Astrocyte of the hippocampus (primary cell): ENCODE measurements at regions not wholly inside any gene's neighbourhood (a gene's known extent, or its start where the extent isn't known, plus 50 kb on each side); places are given as distances from the start of the nearest gene placed in this dataset.

Experiments
- DNase-seq: peaks from one replicate; pipeline ENCODE4 v3.0.0; 2011; ENCODE audit warnings: low read depth, low spot score

DNA sequence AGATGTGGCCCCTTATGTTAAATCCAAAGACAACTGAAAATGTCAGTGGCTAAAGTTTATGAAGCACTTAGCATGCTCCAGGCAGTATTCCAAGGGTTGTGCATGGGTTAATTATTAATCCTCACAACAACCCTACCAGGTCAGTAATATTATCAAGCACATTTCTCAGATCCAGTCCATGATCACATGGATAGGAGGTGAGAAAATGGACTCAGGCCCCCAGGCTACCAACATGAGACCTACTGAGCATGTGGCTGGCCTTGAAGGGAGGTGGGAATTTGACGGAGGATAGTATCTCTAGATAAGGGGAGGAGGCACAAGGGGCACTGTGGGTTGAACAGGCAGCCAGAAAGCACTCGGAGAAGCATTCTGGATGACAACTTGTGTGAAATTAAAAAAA lies 412.0 kb downstream of the MEIS1 start:
- no peak for DNase-seq

DNA sequence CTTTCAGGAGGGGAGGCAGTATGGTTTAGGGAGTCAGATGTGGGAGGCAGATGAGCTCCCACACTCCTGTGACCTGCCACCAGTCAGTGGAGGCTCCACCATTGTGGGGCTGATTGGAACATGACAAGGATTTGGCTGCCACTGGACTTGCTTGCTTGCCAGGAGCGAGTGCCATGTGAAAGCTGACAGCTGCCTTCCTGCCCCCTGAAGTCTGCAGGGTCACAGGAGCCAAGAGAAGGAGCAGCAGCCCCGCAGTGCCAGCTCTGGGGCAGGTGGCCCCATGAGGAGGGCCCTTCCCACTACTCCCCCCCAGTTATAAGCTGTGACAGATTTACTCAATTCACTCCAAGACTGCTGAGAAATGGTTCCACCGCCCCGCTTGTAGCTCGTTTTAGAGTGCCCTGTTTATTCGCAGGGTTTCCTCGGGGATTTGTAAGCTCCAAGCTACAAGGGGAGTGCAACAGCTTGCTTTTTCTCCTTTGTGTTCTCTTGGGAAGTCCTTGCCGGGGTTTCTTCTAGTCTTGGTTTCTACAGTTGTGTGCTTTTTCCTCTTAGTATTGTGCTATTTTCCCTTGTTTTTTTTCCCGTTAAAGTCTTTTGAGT lies 414.3 kb downstream of the MEIS1 start:
- no peak for DNase-seq

DNA sequence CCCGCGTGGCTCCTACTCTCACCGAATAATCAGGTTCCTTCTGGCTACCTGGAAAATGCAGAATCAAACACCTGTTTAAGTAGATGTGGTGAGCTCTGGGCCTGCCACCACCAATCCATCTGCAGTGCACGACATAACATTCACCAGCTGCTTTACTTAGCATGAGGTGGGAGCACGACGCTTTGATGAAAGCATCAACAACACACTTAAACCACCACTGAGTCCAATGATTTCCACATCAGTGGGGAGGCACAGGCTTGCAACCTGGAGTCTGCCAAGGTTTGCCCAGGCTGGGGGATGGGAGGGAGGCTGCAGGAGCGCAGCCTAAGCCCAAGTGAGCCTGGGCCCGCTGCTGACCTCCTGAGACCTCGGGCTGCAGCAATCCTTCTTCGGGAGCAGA lies 415.5 kb downstream of the MEIS1 start:
- no peak for DNase-seq

DNA sequence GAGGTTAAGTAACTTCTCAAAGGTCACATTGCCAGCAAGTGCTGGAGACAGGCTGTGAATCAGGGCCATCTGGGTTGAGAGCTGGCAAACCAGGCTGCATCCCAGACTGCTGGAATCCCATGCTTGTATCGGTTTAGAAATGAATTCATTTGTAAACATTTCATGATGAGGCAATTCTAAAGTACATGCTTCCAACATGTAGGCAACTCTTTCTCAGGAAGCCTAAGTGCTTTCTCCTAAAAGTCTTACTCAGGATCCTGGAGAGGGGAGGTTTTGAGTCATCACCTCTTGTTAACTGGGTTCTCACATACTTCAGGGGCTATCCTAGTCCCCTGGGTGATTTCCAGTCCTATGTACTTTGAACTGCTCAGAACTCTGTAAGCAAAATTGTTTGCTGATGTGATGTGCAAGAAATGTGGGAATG lies 416.5 kb downstream of the MEIS1 start:
- DNase-seq, result peak; percentile 16

DNA sequence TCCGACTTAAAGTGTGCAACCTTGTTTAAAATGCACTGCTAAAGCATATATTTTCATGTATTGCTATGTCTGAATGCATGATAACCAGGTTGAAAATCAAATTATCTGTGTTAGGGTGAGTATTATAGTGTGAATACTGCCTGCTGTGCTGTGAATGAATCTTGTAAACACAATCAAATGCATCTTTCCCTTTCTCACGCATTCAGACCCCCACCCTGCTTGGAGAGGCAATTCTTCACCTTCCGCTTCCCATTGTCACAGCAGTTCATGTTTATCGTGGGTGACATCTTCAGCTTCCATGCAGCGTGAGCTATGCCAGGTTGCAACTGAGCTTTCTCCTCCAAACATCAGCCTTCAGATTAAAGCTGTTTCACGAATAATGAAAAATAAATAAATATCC lies 418.0 kb downstream of the MEIS1 start:
- no peak for DNase-seq

DNA sequence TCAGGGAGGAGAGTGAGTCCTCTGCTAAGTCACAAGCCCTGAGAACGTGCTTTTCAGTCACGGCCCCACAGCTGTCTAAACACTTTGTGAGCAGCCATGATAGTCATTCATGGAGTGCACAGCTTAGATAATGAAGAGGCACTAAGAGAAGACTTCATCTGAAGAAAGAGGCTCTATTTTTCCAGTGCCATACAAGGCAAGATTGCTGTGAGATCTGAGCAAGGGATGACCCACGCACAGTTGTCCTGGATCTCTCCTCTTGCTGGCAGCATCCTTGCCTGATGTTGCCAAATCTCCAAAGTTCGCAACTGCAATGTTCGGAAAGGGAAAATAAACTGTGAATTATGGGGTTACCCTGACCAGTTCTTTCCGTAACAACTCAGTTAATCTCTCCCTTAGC lies 418.7 kb downstream of the MEIS1 start:
- no peak for DNase-seq

DNA sequence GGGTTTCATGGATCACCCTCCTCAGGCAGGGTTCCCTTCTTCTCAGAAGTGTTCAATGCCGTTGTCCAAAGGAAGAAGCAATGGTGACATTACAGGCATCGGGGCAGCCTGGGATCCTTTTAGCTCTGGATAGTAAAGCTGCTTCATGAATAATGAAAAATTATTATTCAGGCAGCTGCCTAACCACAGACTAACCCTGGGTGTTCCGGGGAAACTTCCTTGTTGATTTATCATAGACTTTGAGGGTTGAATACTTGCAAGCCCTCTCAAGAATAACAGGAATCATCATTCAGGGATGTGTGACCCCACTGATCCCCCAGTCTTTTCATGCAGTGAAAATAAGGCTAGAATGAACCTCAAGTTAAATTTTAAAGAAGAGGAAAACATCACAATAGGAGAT lies 419.4 kb downstream of the MEIS1 start:
- DNase-seq, result no peak

DNA sequence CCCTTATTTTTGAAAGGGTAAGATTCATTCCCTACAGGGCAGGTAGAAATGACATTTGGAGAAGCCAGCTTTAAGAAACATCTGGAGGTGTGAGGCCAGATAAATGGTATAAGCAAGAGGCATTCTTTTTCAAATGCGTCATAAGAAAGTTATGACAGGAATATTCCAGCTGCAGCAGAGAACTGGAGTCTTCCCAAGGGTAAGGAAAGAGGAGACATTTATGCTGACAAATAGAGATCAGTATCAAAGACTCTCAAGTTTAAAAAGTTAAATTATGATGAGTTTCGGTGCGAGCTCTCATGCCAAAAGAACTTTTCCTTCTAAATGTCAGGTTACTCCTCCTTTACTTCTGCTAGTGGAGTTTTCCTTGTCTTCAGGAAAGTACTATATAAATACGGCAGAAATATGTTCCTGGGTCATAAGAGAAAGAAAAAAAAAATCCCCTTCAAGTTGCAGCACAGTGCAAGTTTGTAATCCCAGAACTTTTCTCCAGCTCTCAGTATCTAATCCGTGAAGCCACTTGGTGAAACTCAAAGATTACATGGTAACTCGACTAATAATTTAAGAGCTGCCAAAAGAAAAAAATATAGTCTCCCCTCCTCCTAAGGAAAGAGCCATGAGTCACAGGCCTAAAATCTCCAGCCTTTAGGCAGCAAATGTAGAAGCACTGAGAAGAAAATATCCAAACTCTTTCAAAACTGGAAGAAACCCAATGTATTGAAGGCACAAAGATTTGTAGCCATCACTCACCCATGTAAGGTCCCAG lies 428.1 kb downstream of the MEIS1 start:
- DNase-seq, result no peak

DNA sequence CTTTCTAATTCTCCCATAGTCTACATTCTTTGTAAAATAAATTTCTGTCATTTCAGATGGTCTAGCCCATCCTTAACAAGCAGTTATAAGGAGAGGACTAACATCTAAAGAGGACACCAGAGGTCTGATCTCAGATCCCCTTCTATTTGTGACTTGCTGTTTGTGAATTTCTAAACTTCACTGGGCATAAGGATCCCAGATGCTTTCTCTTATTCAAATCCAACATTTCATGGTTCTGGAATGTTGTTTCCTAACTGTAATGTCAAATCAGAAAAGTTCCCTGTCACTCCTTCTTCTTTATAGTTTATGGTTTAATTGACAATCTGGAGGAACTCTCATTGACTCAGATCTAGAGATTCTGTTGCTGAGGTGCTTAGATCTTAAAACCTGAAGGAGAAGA lies 430.2 kb downstream of the MEIS1 start:
- DNase-seq, result no peak

DNA sequence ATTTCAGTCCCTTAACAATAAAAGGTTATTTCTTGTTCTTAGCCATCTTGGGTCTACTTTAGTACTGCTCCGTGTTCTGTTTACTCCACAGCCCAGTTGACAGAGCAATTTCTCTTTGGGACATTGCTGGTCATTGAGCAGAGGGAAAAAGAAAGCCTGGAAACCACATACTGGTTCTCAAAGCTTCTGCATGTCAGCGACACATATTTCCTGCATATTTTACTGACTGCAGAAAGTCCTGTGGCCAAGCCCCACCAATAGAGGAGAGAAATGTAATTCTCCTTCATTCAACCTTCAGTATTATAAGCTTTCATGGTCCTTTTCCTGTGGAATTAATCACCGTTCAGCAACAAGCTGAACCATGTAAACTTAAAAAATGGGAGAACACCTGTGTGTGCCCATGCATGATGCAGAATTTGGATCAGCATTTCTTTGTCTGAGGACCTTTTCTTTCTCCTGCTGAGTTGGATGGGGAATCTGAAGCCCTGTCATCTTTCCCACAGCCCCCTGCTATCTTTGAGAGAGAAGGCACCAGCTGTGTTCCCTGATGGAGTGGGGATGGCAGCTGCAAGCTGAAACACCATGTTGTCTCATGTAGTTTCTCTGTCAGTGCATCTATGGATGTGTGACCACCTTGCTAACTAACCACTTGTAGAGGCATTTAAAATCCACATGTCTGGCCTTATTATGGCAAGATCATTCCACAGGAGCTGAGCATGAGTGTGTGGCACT lies 431.6 kb downstream of the MEIS1 start:
- no peak for DNase-seq

DNA sequence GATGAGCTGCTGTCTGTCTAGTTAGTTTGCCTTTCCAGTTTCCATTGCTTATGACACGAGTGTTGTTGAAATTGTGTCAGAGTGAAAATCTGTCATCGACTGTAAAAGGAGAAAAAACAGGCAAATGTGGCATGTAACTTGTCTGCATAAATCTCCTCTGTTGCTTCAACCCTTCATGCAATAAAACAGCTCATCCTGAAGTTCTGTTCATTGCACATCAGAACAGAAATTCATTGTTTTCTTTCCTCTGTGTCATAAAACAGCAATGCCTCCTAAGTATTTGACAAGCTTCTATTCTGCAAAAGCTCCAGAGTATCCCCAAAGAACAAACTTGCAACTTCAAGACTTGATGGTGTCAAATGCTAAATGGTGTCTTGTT lies 432.1 kb downstream of the MEIS1 start:
- no peak for DNase-seq

DNA sequence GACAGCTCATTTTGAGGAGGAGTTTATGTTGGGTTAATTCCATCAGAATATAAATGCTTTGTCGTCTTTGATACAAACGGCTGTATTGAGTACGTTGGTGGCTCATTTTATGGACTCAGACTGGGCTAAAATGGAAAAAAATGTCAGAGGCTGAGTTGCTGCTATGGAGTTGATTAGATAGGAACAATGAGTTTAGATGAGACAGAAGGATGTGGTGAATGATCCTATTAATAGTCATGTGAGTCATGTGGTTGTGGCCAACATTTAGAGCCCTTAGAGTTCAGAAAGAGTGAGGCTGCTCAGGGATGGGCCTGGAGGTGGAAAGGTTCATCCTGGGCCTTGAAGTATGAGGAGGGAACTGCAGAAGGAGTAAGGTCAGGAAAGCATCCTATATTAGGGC lies 434.2 kb downstream of the MEIS1 start:
- DNase-seq, result no peak

DNA sequence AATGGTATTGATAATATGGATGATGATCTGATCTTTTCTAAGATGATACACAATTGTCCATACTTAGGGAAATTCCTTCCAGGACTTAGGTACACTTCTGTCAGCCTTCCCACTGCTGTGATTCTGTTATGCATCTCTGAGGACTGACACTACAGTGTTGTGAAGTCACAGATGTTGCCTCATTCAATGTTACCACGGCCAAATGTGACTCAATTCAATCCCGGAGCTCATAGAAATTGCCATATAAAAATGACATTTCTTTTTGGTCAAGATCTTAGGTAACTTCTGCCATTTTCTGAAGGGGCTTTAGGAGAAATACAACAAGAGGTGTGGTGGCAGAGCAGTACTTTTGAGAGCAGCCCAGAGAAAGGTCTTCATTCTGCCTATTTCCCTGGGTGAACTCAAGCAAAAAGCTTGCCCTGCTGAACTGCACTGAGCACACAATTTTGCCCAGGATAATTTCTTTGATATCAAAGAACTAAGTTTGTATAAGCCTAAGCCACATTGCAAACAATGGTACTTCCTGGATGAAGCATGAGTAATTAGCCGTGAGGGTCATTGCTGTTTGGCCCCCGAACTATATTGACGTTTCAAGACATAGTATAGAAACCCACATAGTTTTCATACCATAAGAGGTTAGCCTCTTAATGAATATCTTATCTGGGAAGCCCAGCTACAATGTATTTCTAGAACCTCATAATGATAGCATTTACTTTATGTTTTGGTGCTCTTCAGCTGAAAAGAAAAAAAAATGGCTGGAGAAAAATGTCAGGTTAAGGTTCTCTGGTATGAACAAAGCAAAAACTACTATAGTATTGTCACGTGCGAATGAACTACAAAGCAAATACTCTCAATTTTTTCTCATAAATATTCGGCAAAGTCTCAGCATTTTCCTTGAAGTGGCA lies 437.4 kb downstream of the MEIS1 start:
- no peak for DNase-seq

DNA sequence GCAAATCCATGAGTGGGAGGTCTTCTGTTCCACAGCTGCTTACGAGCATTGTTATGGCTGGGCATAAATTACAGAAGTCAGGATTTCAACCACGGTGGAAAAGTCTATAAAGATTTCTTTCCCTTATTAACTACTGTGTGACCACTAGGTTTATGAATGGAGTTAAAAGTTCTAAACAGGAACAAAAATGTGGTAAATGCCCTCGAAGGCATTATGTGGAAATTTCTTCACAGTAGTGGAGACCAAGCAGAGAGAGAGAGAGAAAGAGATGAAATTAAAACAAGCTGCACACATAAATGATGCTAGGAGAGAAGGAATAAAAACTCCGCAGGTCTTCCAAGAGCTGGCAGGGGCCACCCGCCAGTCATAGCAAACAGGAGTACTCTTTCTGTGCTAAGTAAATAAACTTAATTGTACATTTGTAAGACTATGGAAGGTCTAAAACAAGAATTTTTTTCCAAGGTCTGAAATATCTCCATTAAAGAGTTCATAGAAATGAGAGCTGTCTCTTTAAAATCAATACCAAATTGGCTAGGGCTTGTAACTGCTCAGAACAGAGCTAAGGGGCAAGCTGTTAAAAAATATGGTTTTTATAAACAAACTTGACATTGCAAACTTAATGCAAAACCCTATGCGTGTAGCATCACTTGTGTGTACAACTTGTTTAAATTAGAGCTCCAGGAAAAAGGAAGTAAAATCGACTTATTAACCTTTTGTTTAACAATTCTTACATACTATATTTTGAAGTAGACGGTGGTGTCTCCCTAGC lies 438.2 kb downstream of the MEIS1 start:
- DNase-seq, result no peak

DNA sequence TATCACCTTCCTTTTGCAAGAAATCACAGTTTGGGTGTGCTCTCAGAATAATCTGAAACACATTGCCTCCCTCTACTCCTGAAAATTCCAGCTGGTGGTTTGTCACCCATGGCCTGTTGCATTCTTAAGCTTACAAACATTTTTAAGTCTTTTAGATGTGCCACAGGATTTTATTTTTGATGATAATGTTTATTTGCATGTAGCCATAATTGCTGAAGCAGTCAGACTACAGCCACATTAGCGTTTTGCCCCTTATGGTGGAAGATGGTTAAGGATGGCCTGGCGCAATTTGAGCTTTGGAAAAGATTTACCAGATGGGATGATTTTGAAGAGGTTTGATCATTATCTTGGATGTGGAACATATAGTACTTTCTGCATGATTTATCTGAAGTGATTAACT lies 439.5 kb downstream of the MEIS1 start:
- DNase-seq, result peak; percentile 3

DNA sequence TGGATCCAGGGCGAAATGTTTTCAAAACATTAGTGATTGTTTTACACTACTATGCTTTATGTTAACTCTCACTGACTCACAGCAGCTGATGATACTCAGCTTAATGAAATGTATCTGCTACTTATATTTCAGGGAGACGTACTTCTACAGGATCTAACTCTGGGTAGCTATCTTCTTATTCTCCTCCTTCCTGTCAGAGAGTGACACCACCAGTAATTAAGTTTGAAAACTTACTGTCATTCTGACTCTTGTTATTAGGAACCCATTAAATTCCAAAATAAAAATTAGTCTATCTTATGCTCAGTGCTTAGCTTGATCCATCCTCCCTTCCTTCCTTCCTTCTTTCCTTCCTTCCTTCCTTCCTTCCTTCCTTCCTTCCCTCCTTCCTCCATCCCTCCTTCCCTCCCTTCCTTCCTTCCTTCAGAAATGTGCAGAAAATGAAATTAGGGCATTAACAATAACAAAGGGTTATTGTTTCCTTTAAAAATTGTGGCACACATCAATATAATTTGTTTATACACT lies 441.1 kb downstream of the MEIS1 start:
- no peak for DNase-seq

DNA sequence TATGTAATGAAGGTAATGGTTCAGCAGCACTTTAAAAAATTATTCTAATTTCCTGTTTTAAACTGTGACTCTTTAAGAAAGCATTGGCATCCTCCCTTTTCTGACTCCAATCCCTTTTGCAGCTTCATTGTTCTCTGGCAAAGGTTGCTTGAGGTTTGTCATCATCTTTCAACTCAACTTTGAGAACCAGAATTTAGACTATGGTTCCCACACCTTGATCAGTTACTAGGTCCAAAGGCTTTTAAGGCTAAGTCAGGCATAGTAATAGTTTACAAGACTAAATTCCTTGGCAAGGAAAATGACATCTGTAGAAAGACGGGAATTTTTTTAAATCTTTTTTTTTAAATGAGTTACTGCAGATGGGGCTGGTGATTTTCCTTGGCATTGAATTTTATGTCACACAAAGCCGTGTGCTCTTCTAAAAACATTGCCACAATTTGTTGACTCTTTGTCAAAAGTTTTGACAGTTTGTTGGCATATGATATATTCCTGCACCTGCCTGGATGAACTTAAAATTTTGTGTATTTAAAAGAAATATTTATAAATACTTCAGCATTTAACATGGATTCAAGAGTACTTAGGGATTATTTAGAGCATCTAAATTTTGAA lies 451.0 kb downstream of the MEIS1 start:
- no peak for DNase-seq

DNA sequence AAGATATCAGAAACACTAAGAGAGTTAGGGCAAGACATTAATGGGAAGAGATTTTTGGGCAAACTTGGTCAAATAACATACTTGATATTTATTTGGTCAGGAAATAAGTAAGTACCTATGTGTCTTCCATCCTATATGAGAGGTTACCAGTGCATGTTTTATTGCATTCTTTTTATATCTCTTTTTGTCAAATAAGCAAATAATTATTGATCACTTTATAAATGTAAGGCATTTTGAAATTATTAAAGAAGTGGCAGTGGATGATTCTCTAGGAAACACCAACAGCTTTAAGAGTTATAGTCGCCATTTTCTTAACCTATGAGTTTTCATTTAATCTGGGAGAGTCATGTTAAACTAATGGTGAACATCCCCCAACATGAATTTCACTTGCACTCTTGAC lies 453.3 kb downstream of the MEIS1 start:
- no peak for DNase-seq

DNA sequence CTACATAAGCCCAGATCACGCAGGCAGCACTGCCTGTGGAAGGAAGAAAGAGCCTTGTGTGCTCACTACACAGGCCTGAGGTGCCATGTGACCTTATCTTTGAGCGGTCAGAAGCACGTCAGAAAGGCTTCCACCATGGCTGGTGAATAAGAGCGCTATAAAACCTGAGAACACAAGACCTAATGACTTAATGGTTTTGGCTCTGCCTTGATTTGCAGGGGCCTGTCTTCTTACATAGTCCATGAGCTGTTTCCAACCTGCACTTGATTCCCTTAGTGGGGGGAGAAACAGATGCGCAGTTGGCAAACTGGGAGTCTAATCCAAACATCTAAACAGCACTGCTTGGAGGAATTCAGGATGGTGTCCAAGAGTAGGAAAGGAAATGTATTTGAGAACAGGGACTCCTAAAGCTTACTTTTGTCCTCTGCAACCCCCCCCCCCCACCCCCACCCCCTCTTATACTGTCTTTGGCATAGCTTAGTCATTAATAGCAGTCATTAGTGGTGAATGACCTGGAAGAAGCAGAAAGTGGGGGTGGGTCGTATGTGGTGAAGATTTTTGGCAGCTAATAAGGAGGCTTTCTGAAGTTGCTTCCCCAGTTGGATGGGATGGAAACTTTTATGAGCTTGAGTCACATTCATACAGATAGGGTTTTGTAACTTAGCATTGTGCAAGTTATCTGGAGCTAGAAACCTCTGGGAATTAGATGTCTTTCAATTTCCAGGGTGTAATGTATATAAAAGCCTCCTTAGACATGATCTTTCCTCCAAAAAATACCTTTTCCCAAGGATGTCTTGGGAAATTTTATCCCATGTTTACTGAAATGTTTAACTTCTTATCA lies 454.1 kb downstream of the MEIS1 start:
- peak; percentile 34 for DNase-seq

DNA sequence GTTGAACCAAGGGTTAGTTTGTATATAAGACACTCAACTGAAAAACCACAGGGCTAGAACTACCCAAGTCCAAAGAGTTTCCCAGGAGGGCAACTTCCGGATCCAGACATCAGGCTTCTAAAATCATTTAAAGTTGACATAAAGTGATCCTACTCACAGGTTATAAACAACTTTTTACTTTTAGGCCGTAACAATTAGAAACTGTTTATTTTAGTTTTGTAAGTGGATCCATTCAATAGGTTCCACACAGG lies 454.6 kb downstream of the MEIS1 start:
- DNase-seq, result no peak
